HG03521 (cell line): ENCODE measurements at regions not wholly inside any gene's neighbourhood (a gene's known extent, or its start where the extent isn't known, plus 50 kb on each side); places are given as distances from the start of the nearest gene placed in this dataset.

Experiments
- ATAC-seq: cut with Tn5 transposase; IDR thresholded peaks from one replicate; pipeline ENCODE4 v1.9.1; 2021; ENCODE audit warnings: mild to moderate bottlenecking, moderate library complexity; ENCODE audit not compliant: unreplicated experiment

DNA sequence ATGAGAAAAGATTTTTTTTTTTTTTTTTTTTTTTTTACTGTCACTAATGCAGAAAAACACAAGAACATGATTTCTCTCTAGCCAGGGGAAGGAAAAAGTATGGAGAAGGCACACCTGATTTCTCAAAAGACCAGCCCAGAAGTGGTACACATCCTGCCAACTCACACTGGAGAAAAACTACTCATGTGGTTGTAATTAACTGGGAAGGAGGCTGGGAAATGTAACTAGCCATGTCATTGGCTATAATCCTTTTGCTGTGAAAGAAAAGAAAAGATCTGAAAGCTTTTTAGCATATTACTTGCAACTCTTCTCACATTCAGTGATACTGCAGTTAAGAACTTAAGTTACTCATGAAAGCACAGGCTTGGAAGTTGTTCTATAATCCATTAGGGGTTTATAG is 195.9 kb upstream of the PMFBP1 start:
- ATAC-seq = no peak

- ATAC-seq = no peak
These were observed 191.0 kb upstream of the PMFBP1 start for GRCh38 chr16:72362973-72363372.

- ATAC-seq = no peak
These were observed 190.5 kb upstream of the PMFBP1 start for GRCh38 chr16:72362476-72362875.

- ATAC-seq = no peak
These were observed 186.0 kb upstream of the PMFBP1 start for GRCh38 chr16:72357910-72358309.

GRCh38 chr16:72355561-72355960 is 183.6 kb upstream of the PMFBP1 start:
- ATAC-seq = no peak

DNA sequence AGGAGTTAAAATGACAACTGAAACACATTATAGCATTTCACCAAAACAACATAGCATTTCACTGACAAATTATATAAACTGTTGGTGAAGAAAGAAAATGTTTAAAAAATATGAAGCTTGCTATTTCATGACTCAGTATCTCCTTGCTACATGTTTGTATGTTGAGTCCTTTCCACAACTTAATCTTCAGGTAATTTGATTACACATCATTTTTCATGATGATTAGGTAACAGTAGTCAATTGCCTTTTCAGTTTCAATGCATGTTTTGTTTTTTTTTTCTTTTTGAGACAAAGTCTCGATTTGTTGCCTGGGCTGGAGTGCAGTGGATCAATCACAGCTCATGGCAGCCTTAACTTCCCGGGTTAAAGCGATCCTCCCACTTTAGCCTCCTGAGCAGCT is 177.8 kb upstream of the PMFBP1 start:
- no peak for ATAC-seq

DNA sequence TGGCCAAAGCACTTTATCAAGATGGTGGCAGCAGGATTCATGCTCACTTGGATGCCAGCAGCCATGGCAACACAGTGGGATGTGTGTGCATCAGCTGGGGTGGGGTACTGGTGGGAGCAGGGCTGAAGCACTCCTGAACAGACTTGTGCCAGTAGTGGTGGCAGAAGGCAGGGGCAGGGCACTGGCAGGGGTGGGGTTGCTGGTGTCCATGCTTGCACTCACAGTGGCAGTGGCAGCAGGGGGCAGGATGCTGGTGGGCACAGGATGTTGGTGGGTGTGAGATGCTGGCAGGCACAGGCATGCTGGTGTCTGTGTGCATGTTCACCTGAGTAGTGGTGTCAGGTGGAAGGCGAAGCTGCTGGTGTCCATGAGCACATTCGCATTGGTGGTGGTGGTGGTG is 161.0 kb upstream of the PMFBP1 start:
- no peak for ATAC-seq

DNA sequence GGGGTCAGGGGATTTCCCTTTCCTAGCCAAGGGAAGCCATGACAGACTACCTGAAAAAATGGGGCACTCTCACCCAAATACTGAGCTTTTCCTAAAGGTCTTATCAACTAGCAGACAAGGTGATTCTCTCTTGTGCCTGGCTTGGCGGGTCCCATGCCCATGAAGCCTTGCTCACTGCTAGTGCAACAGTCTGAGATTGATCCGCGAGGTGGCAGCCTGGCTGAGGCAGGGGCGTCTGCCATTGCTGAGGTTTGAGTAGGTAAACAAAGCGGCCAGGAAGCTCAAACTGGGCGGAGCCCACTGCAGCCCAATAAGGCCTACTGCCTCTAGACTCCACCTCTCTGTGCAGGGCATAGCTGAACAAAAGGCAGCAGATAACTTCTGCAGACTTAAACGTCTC is 152.6 kb upstream of the PMFBP1 start:
- no peak for ATAC-seq

- ATAC-seq = no peak
These were observed 145.5 kb upstream of the PMFBP1 start for GRCh38 chr16:72317446-72317845.

DNA sequence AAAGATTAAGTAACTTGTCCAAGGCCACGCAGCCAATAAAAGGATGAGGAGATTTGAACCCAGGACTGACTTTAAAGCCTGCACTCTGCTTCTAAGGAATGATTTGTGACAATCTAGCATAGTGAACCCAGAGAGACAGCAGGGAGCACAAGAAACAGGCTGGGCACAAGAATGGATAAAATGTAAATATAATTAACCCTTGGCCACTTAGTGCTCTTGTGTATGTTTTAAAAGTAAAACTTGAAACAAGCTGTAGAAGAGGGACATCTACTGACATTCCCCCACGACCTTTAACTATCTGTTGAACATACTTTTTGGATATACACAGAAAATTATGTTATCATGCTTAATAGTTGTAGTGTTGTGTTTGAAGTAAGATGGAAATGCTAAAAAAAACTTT is 141.9 kb upstream of the PMFBP1 start:
- ATAC-seq = no peak

GRCh38 chr16:72312828-72313227 is 140.9 kb upstream of the PMFBP1 start:
- no peak for ATAC-seq

GRCh38 chr16:72311426-72311825 is 139.5 kb upstream of the PMFBP1 start:
- no peak for ATAC-seq

DNA sequence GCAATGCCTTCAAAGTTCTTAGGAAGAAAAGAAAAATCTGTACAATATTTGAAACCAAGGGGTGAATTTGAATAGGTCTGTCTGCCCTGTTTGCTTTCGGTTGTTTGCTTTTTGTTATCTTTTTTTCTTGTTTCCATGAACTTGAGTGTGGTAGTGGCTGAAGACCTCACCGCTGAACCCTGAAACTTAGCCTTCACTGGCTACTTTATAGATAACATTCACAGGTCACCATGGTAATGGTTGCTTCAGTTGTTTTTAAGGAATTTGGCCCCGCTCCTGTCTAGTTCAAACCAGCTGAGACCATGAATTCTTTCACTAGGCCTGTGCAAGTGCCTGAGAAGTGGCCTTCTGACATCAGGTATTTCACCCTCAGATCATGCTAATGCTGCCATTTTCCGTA is 137.0 kb upstream of the PMFBP1 start:
- ATAC-seq = no peak

GRCh38 chr16:72308396-72308795 is 136.4 kb upstream of the PMFBP1 start:
- no peak for ATAC-seq

DNA sequence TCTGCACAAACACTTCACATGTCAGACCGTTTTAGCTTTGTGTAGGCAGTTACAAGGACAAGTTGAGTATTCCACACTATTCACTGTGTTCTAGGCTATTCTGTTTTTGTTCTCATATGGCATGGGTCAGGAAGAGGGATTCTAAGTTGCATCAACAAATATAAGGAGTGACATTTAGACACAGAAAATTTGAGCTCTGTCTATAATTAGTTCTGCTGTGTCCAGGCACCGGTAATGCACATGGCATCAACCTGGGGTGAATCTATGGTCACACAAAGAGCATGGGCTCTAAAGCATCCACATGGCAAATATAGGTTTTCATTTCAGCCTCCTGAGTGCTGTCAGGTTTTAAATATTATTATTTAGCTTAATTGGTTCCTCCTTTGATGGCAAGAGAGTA is 130.4 kb upstream of the PMFBP1 start:
- ATAC-seq = no peak

DNA sequence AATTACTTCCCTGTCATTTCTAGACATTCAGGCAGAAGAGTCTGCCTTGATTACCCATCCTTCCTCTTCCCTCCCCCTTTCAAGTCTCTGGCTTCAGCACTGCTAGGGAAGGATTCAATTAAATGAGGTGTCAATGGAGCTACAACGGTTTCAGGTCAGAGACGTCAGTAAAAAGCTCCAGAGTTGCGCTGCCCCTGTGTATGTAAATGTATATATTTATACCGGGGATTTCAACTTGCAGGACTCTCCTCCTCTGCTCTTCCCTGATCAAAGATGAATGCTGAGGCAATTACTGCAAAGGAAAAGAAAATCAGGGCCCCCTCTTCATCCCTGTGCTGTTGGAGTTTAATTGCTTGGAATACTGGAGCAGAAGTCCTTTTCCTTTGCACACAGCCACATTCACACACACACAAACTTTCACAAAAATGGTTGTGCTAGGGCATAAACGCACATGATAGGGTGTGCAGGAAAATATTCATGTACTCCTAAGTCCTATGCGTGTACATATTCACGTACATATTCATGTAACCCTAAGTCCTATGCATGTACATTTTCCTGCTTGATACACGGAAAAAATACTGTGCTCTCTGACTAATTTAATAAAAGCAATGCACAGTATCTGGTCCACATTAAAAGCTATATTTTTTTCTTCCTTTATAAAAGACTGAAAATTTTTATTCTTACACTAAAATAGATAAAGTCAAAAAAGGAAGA is 129.7 kb upstream of the PMFBP1 start:
- no peak for ATAC-seq

DNA sequence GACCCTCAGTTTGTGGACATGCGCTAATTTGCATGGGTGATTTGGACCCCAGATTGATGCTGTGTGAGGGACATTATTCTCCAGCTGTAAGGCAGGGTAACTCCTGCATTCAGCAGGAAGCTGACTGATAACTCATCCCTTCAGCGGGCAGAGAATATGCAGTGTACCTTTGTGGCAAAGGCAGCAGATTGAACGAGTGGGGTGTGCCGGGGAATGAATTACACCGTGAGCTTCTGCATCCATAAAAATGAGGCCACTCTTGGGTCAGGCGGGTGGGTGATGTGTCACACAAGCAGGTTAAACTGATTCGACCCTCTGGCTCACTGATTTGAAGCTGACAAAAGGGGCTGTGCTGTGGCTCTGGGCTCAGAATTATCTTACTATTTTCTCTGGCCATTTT is 128.9 kb upstream of the PMFBP1 start:
- ATAC-seq = no peak

GRCh38 chr16:72299684-72300243 is 127.8 kb upstream of the PMFBP1 start:
- ATAC-seq = no peak

GRCh38 chr16:72298961-72299360 is 127.0 kb upstream of the PMFBP1 start:
- no peak for ATAC-seq

DNA sequence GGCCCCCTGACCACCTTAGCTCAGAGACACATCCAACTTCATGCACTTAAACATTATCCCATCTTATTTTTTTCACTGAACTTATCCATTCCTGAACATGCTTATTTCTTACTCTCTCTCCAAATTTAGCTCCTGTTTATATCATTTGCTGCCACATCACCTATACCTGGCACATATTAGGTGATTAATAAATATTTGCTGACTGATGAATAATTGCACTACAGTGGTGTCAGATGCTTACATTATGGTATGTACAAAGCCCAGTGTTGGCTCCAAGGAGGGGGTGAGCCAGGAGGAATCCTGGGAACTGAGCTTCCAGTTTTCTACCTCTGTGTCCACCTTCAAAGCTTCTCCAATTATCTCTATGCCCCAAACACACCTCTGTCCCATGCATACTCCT is 124.0 kb upstream of the PMFBP1 start:
- ATAC-seq = no peak

DNA sequence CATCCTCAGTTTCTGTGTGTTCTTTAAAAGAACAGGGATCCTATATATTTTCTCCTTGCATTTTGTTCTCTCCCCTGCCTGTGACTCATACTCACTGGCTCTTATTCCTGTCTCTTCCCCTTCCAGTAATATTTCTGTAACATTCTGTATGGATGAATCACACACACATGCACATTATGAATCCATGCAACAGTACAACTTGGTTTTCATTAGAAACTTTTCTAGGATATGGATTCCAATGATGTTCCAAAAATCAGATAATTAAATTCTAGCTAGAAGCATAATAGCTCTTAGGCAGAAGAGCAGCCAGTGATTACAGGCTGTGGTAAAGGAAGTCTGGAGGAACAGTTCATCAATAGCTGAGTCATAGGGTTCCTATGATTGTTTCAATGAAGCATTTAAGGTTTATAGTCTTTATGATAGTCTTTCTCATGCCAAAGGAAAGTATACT is 119.6 kb upstream of the PMFBP1 start:
- no peak for ATAC-seq

- ATAC-seq = no peak
These were observed 119.2 kb upstream of the PMFBP1 start for GRCh38 chr16:72291121-72291520.

GRCh38 chr16:72287649-72288048 is 115.7 kb upstream of the PMFBP1 start:
- no peak for ATAC-seq
